ENCODE measurements at regions not wholly inside any gene's neighbourhood (a gene's known extent, or its start where the extent isn't known, plus 50 kb on each side); places are given as distances from the start of the nearest gene placed in this dataset.

DNA sequence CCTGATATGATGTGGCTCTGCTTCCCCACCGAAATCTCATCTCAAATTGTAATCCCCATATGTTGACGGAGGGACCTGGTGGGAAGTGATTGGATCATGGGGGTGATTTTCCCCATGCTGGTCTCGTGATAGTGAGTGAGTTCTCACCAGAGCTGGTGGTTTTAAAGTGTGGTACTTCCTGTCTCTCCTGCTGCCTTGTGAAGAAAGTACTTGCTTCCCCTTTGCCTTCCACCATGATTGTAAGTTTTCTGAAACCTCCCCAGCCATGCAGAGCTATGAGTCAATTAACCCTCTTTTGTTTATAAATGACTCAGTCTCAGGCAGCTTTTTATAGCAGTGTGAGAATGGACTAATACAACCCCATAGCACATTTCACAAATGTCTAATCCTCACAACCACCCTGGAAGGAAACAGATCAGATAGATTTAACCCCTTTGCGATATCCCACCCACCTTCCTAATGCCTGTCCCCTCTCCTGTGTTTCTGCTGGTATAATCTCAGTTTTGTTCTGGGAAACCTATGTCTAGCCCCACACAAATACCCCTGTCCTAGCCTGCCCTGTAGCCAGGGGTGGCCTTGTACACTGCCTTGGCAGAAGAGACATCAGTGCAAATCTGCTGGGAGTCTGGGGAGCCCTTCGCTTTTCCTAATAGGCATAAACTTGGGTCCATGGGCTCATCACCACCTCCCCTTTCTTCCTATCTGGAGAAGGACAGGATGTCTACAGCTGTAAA, 157.0 kb upstream of the RAI14 start:
- peak overlapping the region; percentile 55 for H3K27ac ChIP-seq
- no peak for DNase-seq (ENCODE audit: low read depth, low spot score)

DNA sequence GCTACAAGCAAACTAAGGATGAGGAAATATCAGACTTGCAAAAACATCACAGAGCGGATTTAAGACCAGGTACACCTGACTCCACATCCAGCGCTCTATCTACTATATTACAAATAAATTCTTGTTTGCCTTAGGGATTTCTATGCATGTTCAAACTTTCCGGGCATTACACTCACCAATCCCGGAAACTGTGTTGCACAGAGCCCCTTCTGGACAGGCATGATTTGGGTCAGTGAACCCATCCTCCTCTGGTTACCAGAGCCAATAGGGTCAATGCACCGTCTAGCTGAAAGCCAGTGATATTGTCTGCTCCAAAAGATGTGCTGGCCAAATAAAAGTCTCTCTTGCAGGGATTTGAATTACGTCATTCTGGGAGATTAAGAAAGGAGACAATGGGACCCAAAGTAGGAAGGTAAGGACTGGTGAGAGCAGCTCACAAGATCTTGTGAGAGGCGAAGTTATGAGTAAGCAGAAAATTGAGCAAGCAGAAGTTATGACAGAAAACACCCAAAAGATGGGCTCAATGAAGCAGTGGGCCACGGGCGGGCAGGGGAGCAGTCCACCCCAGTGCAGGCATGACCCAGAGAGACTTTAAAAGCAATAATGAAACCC, 155.8 kb upstream of the RAI14 start:
- H3K27ac ChIP-seq, result no peak overlapping the region
- no peak for DNase-seq (ENCODE audit: low read depth, low spot score)

DNA sequence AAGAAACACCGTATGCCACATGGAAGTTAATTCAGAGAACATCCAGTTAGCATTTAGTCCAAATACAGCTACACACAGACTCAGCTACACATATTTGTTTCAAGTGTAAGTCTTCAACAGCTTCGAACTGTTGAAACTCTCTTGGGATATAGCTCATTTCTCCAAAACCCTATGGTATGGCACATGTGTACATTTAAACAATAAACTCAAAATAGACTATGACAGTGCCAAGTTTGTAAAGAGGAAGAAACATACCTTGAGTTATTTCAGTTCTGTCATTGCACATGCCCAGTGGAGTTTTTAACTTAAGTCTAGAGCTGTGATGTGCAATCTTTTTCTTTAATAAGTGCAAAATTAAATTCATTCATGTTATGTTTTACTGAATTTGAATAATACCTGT, 155.1 kb upstream of the RAI14 start:
- DNase-seq (ENCODE audit: low read depth, low spot score), result no peak

DNA sequence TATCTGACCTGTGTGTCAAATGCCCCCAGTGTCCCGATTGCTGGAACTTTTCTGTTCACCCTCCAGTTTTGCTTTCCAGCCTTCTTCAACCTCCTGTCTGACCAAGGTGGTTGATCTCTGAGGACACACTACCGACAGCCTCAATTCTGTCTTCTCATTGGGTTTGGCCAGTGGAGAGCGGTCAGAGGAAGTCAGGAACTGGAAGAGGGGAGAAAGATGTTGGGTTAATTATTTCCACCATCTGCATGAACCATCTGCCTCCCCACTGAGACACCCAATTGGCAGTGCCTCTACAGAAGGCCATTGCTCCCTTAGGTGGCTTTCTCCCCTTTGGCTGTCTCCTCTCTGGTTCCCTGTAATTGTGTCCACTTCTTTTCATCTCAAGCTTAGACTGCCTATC, 154.3 kb upstream of the RAI14 start:
- DNase-seq (ENCODE audit: low read depth, low spot score), result no peak

More for the DNA sequence above, 155.1 kb upstream of the RAI14 start:
- H3K27ac ChIP-seq, result no peak overlapping the region

DNA sequence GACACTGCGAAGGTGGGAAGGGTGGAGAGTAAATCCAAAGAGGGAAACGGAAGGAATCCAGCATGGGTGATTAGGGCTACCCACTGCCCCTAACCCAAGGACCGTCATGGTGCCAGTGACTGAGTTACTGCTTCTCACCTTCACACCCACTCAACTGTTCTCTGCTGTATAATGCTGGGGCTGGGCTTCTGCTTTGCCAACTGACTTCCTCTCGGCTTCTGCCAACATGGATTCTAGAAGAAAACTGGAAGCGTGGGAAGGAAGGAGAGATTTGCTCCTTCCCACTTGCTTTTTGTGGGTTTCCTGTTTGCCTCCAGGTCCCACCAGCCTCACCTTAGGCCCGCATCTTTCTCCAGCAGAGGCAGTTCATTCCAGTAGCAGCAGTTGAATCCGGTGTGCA, 153.5 kb upstream of the RAI14 start:
- DNase-seq (ENCODE audit: low read depth, low spot score), result no peak
- no peak overlapping the region for H3K27ac ChIP-seq

More for the DNA sequence above, 154.3 kb upstream of the RAI14 start:
- no peak overlapping the region for H3K27ac ChIP-seq

- DNase-seq (ENCODE audit: low read depth, low spot score), result no peak
- peak overlapping the region; percentile 5 for H3K27ac ChIP-seq
Measured at GRCh38 chr5:34503379-34504253, 152.5 kb upstream of the RAI14 start.

- no peak for DNase-seq (ENCODE audit: low read depth, low spot score)
- H3K27ac ChIP-seq, result no peak overlapping the region
Measured at GRCh38 chr5:34504967-34505366, 151.2 kb upstream of the RAI14 start.

DNA sequence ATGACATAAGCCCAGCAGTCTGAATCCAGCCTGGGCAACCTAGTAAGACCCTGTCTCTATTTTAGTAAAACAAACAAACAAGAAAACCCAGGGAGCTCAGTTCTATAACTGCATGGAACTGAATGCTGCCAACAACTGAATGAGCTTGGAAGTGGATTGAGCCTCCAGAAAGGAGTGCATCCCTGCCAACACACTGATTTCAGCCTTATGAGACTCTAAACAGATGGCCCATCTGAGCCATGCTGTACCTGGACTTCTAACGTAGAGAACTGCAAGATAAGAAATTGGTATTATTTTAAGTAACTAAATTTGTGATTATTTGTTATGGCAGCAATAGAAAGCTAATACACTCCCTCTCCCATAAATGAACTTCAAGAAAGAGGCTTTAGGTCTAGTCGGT, 150.4 kb upstream of the RAI14 start:
- no peak overlapping the region for H3K27ac ChIP-seq
- DNase-seq (ENCODE audit: low read depth, low spot score), result no peak

DNA sequence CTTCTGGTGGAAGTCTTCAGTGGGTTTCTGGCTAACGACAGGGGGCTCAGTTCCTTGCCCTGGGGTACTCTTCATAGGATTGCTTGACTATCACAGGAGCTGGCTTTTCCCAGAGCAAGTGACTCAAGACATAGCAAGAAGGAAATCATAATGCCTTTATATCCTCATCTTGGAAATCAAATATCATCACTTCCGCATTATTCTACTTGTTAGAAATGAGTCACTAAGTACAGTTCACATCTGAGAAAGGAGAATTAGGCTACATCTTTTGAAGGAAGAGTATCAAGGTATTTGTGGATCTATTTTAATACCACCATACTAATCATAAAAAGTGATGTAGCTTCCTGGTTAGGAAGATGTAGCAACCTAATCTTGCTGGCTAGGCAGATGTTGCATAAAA, 148.2 kb upstream of the RAI14 start:
- no peak for DNase-seq (ENCODE audit: low read depth, low spot score)
- peak overlapping the region; percentile 71 for H3K27ac ChIP-seq

- peak overlapping the region; percentile 71 for H3K27ac ChIP-seq
- DNase-seq (ENCODE audit: low read depth, low spot score), result peak; percentile 83
Measured at GRCh38 chr5:34509392-34509791, 146.7 kb upstream of the RAI14 start.

DNA sequence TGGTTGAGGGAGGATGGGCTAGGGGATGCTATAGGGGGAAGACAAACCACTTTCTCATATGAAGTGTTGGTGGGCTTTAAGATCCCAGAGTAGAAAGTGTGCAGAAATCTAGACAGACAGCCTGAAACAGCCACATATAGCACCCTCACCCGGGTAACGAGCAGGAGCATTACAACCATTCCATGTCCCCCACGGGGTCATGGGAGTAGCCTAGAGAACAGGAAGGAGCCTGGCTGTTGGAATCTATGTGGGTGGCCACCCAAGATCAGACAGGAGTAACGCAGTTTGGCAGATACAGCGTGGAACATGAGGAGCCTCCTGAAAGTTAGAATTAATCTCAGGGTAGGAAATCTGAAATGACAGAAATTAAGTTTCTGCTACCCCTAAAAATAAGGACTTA, 146.1 kb upstream of the RAI14 start:
- DNase-seq (ENCODE audit: low read depth, low spot score), result no peak
- peak overlapping the region; percentile 71 for H3K27ac ChIP-seq

GRCh38 chr5:34511063-34511462, 145.1 kb upstream of the RAI14 start:
- no peak overlapping the region for H3K27ac ChIP-seq
- no peak for DNase-seq (ENCODE audit: low read depth, low spot score)

DNA sequence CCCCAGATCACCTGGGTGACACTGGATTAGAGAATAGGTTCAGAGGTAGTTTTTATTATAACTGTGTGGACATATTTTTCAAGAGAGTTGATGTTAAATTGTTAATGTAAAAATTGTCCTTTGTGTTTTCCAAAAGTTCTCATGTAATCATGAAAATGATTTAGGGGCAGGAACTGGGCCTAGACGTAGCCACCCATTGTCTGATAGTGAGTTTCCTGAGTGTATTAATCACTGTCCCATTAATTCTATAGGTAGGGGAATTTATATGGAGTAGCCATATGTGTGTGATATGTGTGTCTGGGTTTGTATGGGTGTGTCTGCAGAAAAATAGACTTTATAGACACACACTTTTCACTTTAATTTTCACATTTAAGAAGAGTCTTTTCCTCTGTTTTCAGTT, 144.6 kb upstream of the RAI14 start:
- no peak for DNase-seq (ENCODE audit: low read depth, low spot score)

GRCh38 chr5:34511915-34512314, 144.2 kb upstream of the RAI14 start:
- no peak for DNase-seq (ENCODE audit: low read depth, low spot score)
- H3K27ac ChIP-seq, result no peak overlapping the region

More for the DNA sequence above, 144.6 kb upstream of the RAI14 start:
- H3K27ac ChIP-seq, result no peak overlapping the region

DNA sequence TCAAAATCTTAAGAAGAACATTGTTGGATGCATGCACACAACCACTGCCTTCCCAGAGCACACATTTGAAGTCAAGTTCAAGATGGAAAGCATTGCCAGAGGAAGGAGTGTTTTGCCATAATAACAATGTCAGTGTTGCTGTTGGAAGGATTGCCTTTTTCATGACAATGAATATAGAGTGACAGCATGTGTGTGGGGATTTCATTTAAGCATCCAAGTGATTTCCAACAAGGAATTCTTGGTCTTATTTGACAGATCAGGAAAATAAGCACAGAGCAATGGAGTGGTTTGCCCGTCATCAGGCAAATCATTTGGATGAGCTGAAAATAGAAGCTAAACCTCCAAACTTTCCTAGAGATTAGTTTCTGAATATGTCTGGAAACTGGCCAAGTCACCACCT, 140.0 kb upstream of the RAI14 start:
- no peak for DNase-seq (ENCODE audit: low read depth, low spot score)
- no peak overlapping the region for H3K27ac ChIP-seq

GRCh38 chr5:34516686-34517085, 139.4 kb upstream of the RAI14 start:
- DNase-seq (ENCODE audit: low read depth, low spot score), result no peak
- peak overlapping the region; percentile 18 for H3K27ac ChIP-seq

DNA sequence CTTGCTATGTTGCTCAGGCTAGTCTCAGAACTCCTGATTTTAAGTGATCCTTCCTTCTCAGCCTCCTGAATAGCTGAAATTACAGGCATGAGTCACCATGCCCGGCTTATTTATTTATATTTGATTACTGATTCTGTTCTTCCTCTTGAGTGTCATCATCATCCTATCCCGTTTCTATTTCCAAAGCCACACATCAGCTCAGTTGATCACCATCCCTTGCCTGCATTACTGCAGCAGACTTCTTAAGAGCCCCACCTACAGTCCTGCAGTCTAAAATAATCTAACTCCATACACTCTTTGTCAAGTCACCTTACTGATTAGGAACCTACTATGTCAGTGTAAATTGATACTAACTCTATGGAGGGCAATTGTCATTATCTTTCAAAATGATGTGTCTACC, 138.9 kb upstream of the RAI14 start:
- peak overlapping the region; percentile 18 for H3K27ac ChIP-seq
- DNase-seq (ENCODE audit: low read depth, low spot score), result no peak

GRCh38 chr5:34519489-34520220, 136.5 kb upstream of the RAI14 start:
- DNase-seq (ENCODE audit: low read depth, low spot score), result no peak
- peak overlapping the region; percentile 69 for H3K27ac ChIP-seq

GRCh38 chr5:34521628-34522290, 134.4 kb upstream of the RAI14 start:
- H3K27ac ChIP-seq, result peak overlapping the region; percentile 4
- DNase-seq (ENCODE audit: low read depth, low spot score), result no peak
